Adrenal gland (tissue), 9 donors: ENCODE measurements at regions not wholly inside any gene's neighbourhood (a gene's known extent, or its start where the extent isn't known, plus 50 kb on each side); places are given as distances from the start of the nearest gene placed in this dataset.

Experiments
- DNase-seq, 7 donors: peaks; one replicate each; pipeline ENCODE4 v3.0.0-alpha.2; 2019 to 2020
- H3K27ac ChIP-seq, 5 donors: fragments of 200-600 bp; sonication (generic) in 4 of 5; 1 replicate in 3 of 5; 2 replicates in 2 of 5; pipeline versions ENCODE4 v1.5.1 to v1.8.0; 2016 to 2020; ENCODE audit warnings: mild to moderate bottlenecking in 1 of 5
- H3K27me3 ChIP-seq: fragments of 200-600 bp; 2 replicates; pipeline ENCODE4 v1.8.0; 2021
- H3K36me3 ChIP-seq, 2 donors: fragments of 200-600 bp; replicated peaks in 1 of 2; 1 replicate in 1 of 2; 2 replicates in 1 of 2; pipeline versions ENCODE4 v1.5.1 to v1.8.0; 2018 to 2022
- H3K4me1 ChIP-seq, 2 donors: fragments of 200-600 bp; replicated peaks in 1 of 2; 1 replicate in 1 of 2; 2 replicates in 1 of 2; pipeline versions ENCODE4 v1.5.1 to v1.8.0; 2018 to 2021
- H3K4me3 ChIP-seq, 4 donors: fragments of 200-600 bp; sonication (generic) in 3 of 4; one replicate each; pipeline ENCODE4 v1.5.1; 2016 to 2018
- H3K9me3 ChIP-seq, 3 donors: fragments of 200-600 bp; sonication (generic) in 1 of 3; replicated peaks in 1 of 3; 1 replicate in 2 of 3; 2 replicates in 1 of 3; pipeline versions ENCODE4 v1.5.1 to v1.8.0; 2016 to 2021
- CTCF ChIP-seq, 6 experiments: fragments of 450-650 bp in 4 of 6; fragments of 200-600 bp in 2 of 6; sonication (generic) in 1 of 6; IDR thresholded peaks; 1 replicate in 5 of 6; 2 replicates in 1 of 6; pipeline versions ENCODE4 v1.5.1 to v1.8.0; 2016 to 2021; ENCODE audit warnings: antibody characterized with exemption in 6 of 6, mild to moderate bottlenecking in 2 of 6, moderate library complexity in 1 of 6
- POLR2A ChIP-seq, 2 donors: fragments of 450-650 bp; IDR thresholded peaks; one replicate each; pipeline ENCODE4 v1.6.1; 2017; ENCODE audit warnings: antibody characterized with exemption in 2 of 2, mild to moderate bottlenecking in 2 of 2, moderate library complexity in 1 of 2
- WGBS, 4 donors: extraction: QIAGEN DNeasy Blood & Tissue Kit in 2 of 4; methylation state at CpG; one replicate each; pipeline versions ENCODE4 v1.1.5 to v1.1.7; 2013 to 2017; 5-methylcytosine and 5-hydroxymethylcytosine counted together
- intact Hi-C, 2 donors: fragments of 100-400 bp; cut with DNase I; formaldehyde crosslinking; loops; one replicate each; pipeline versions ENCODE4 v1.14.1 to v1.15.0; 2022 to 2023
- donor health status: healthy with polysubstance abuse.
- donor health status: Bipolar disorder and iron deficiency.
- donor health status: DM: yes; HTN: yes; CAD: no.
- donor health status: DM: no; HTN: no; CAD: no.
- donor health status: DM: no; HTN: no; CAD: no.

GRCh38 chr7:37511915-37512314, 63.3 kb upstream of the ELMO1 start:
- Histone ChIP-seq H3K9me3 (no peaks in the 10 kb centered on the region), H3K27ac (no peak overlapping the region), H3K4me3 (no peak overlapping the region), H3K36me3 (no peaks in the 10 kb centered on the region), H3K27me3 (no peaks in the 10 kb centered on the region), H3K4me1 (no peaks in the 10 kb centered on the region)
- intact Hi-C loops = loop anchor here in 1 of 2 donors (10.0 kb wide), 1 partner anchor 297 kb away; no protein-coding TSS in a partner anchor
- DNase-seq = no peak
- 54 to 79% (median 59%) methylated on average over 4 of the region's 4 CpGs for WGBS, 4 donors
- TF ChIP-seq CTCF (IDR thresholded peaks at IDR 0.05) (no peak), POLR2A (IDR thresholded peaks at IDR 0.05) (no peak)

GRCh38 chr7:37514497-37514896, 65.8 kb upstream of the ELMO1 start:
- H3K36me3 ChIP-seq = no peaks in the 10 kb centered on the region
- H3K27me3 ChIP-seq = no peaks in the 10 kb centered on the region
- H3K4me1 ChIP-seq = no peaks in the 10 kb centered on the region
- intact Hi-C loops = loop anchor here in 1 of 2 donors (10.0 kb wide), 1 partner anchor 300 kb away; no protein-coding TSS in a partner anchor
- no peak for TF ChIP-seq POLR2A (IDR thresholded peaks at IDR 0.05)
- H3K27ac ChIP-seq = no peak overlapping the region
- H3K9me3 ChIP-seq = no peaks in the 10 kb centered on the region
- H3K4me3 ChIP-seq = no peak overlapping the region
- no peak for DNase-seq
- WGBS, 4 donors = 74 to 82% (median 80%) methylated on average over 5 of the region's 5 CpGs

GRCh38 chr7:37516664-37517063, 68.0 kb upstream of the ELMO1 start:
- Histone ChIP-seq H3K36me3 (no peaks in the 10 kb centered on the region), H3K9me3 (no peaks in the 10 kb centered on the region), H3K27me3 (no peaks in the 10 kb centered on the region), H3K4me1 (no peaks in the 10 kb centered on the region), H3K27ac (no peak overlapping the region), H3K4me3 (no peak overlapping the region)
- TF ChIP-seq POLR2A (IDR thresholded peaks at IDR 0.05) (no peak), CTCF (IDR thresholded peaks at IDR 0.05) (no peak)
- 27 to 39% (median 35%) methylated on average over 5 of the region's 5 CpGs for WGBS, 4 donors
- intact Hi-C loops = loop anchor here in 1 of 2 donors (10.0 kb wide), 1 partner anchor 302 kb away; no protein-coding TSS in a partner anchor
- DNase-seq = no peak

GRCh38 chr7:37518266-37518665, 69.6 kb upstream of the ELMO1 start:
- DNase-seq = no peak
- Histone ChIP-seq H3K4me3 (no peak overlapping the region), H3K4me1 (no peaks in the 10 kb centered on the region), H3K27me3 (peaks cover 3% of the 10 kb centered on the region), H3K27ac (no peak overlapping the region), H3K36me3 (no peaks in the 10 kb centered on the region), H3K9me3 (no peaks in the 10 kb centered on the region)
- TF ChIP-seq POLR2A (IDR thresholded peaks at IDR 0.05) (no peak), CTCF (IDR thresholded peaks at IDR 0.05) (no peak)
- 81 to 83% (median 82%) methylated on average over 2 of the region's 2 CpGs for WGBS, 4 donors
- intact Hi-C loops = loop anchor here in 1 of 2 donors (10.0 kb wide), 1 partner anchor 303 kb away; no protein-coding TSS in a partner anchor

- Histone ChIP-seq H3K27ac (no peak overlapping the region), H3K36me3 (no peaks in the 10 kb centered on the region), H3K4me1 (no peaks in the 10 kb centered on the region), H3K27me3 (peaks cover 3% of the 10 kb centered on the region), H3K9me3 (no peaks in the 10 kb centered on the region), H3K4me3 (no peak overlapping the region)
- TF ChIP-seq CTCF (IDR thresholded peaks at IDR 0.05) (no peak), POLR2A (IDR thresholded peaks at IDR 0.05) (no peak)
- no peak for DNase-seq
- intact Hi-C loops = no loop called here
- 69 to 90% (median 81%) methylated on average over 4 of the region's 4 CpGs for WGBS, 4 donors
These were observed 75.4 kb upstream of the ELMO1 start for GRCh38 chr7:37524056-37524455.
